ENCODE measurements at regions not wholly inside any gene's neighbourhood (a gene's known extent, or its start where the extent isn't known, plus 50 kb on each side); places are given as distances from the start of the nearest gene placed in this dataset.

DNA sequence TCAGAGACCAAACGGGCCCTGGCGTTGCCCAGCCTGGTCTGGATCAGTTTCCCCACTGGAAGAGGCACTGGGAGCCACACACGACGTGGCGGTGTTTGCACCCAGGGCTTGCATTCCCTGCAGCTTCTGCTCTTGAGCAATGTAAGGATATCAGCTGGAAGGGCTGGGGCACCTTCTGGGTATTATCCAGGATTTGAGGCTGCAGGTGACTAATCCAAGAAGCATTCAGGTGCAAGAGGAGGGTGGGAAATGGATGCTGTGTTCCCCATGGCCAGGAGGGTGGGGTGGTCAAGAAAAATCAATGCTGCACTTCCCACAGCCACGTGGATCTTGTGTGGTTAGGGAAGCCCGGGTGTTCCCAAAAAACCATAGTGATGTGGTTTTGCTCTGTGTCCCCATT lies 430.9 kb downstream of the IRX2 start:
- H3K9me3 ChIP-seq (replicated peaks; ENCODE audit: control insufficient read depth, insufficient read depth, low read length) = peaks cover 2% of the 10 kb centered on the region
- no peaks in the 10 kb centered on the region for H3K4me1 ChIP-seq (ENCODE audit: control insufficient read depth, extremely low read depth, insufficient read depth, low read length)
- FAIRE-seq (no peak), DNase-seq (ENCODE audit: low read depth, low spot score) (no peak)
- no peaks in the 10 kb centered on the region for H3K9me1 ChIP-seq (replicated peaks; ENCODE audit: control insufficient read depth, extremely low read depth, insufficient read depth, low read length)
- dilution Hi-C loops (cut with MboI; ENCODE audit: extremely low pct_ligation_motif_present, low sequenced_read_pairs) = no loop called here
- no peaks in the 10 kb centered on the region for H3K79me2 ChIP-seq (ENCODE audit: control insufficient read depth, insufficient read depth, low read length)
- CTCF ChIA-PET = no interaction called here
- no peaks in the 10 kb centered on the region for H4K20me1 ChIP-seq (replicated peaks; ENCODE audit: control insufficient read depth, extremely low read depth, insufficient read depth, low read length)
- no peak overlapping the region for H3K4me3 ChIP-seq (replicated peaks in 1 of 3; ENCODE audit: insufficient read depth in 1 of 3, low read depth in 1 of 3, low read length in 3 of 3)
- no peaks in the 10 kb centered on the region for H3K27me3 ChIP-seq (ENCODE audit: control insufficient read depth in 2 of 2, insufficient read depth in 2 of 2, low read length in 2 of 2)
- H3K9ac ChIP-seq (replicated peaks; ENCODE audit: extremely low read depth, insufficient read depth, low read length) = no peak overlapping the region
- H3K4me2 ChIP-seq (ENCODE audit: insufficient read depth, low read length) = no peak overlapping the region
- BruUV-seq (replicated peaks) = no TSS peak
- H3K27ac ChIP-seq (ENCODE audit: insufficient read depth, low read depth, low read length) = no peak overlapping the region
- no peak overlapping the region for H2AFZ ChIP-seq (ENCODE audit: low read depth, low read length)
- POLR2A ChIA-PET = no interaction called here
- H3K36me3 ChIP-seq (ENCODE audit: control insufficient read depth in 2 of 2, extremely low read depth in 1 of 2, insufficient read depth in 2 of 2, low read length in 2 of 2) = no peaks in the 10 kb centered on the region
- TF ChIP-seq, protein P1, sequence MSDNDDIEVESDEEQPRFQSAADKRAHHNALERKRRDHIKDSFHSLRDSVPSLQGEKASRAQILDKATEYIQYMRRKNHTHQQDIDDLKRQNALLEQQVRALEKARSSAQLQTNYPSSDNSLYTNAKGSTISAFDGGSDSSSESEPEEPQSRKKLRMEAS (IDR thresholded peaks at IDR 0.05; ENCODE audit: insufficient read depth, insufficient read length) = no peak
- TF ChIP-seq POLR2AphosphoS5 (IDR thresholded peaks at IDR 0.05; ENCODE audit: insufficient read depth, low read depth, low read length) = no peak
- intact Hi-C loops (cut with micrococcal nuclease) = no loop called here

DNA sequence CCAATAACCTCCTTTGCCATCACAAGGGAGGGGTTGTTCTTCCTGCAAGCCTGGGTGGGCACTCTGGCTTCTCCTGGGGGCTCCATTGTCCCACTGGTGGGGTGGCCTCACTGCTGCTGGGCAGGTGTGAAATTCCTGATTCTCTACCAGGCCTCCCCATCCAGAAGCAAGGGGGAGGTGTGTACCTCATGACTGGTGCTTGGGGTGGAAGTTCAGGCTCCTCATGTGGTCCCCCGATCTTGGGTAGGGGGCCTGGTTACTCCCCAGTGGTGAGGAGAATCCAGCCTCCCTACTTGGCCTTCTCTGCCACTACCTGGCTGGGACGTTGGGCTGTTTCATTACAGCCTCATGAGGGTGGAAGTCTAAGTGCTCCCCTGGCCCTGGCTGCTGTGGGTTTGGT lies 433.9 kb downstream of the IRX2 start:
- no peaks in the 10 kb centered on the region for H3K36me3 ChIP-seq (ENCODE audit: control insufficient read depth in 2 of 2, extremely low read depth in 1 of 2, insufficient read depth in 2 of 2, low read length in 2 of 2)
- no peak overlapping the region for H3K9ac ChIP-seq (replicated peaks; ENCODE audit: extremely low read depth, insufficient read depth, low read length)
- dilution Hi-C loops (cut with MboI; ENCODE audit: extremely low pct_ligation_motif_present, low sequenced_read_pairs) = no loop called here
- no peaks in the 10 kb centered on the region for H3K27me3 ChIP-seq (ENCODE audit: control insufficient read depth in 2 of 2, insufficient read depth in 2 of 2, low read length in 2 of 2)
- TF ChIP-seq, protein P2, sequence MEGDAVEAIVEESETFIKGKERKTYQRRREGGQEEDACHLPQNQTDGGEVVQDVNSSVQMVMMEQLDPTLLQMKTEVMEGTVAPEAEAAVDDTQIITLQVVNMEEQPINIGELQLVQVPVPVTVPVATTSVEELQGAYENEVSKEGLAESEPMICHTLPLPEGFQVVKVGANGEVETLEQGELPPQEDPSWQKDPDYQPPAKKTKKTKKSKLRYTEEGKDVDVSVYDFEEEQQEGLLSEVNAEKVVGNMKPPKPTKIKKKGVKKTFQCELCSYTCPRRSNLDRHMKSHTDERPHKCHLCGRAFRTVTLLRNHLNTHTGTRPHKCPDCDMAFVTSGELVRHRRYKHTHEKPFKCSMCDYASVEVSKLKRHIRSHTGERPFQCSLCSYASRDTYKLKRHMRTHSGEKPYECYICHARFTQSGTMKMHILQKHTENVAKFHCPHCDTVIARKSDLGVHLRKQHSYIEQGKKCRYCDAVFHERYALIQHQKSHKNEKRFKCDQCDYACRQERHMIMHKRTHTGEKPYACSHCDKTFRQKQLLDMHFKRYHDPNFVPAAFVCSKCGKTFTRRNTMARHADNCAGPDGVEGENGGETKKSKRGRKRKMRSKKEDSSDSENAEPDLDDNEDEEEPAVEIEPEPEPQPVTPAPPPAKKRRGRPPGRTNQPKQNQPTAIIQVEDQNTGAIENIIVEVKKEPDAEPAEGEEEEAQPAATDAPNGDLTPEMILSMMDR (IDR thresholded peaks at IDR 0.05; ENCODE audit: extremely low read depth in 1 of 2, insufficient read depth in 1 of 2, low read depth in 1 of 2, low read length in 2 of 2) = no peak
- TF ChIP-seq POLR2A (IDR thresholded peaks at IDR 0.05; ENCODE audit: low read depth, low read length) (no peak), POLR2AphosphoS5 (IDR thresholded peaks at IDR 0.05; ENCODE audit: insufficient read depth, low read depth, low read length) (no peak), EZH2 (IDR thresholded peaks at IDR 0.05; ENCODE audit: borderline replicate concordance, low read depth, low read length, severe bottlenecking) (no peak), GATA2 (IDR thresholded peaks at IDR 0.05; ENCODE audit: insufficient read depth, insufficient read length, low read depth, low read length) (no peak), MYC (IDR thresholded peaks at IDR 0.05; ENCODE audit: low read depth, low read length) (no peak), FOS (IDR thresholded peaks at IDR 0.05; ENCODE audit: borderline replicate concordance, insufficient read depth, low read length) (no peak), JUN (IDR thresholded peaks at IDR 0.05; ENCODE audit: borderline replicate concordance, insufficient read depth, insufficient read length, low read depth) (no peak)
- TF ChIP-seq, protein P1 (IDR thresholded peaks at IDR 0.05; ENCODE audit: insufficient read depth, insufficient read length) = no peak
- no TSS peak for BruUV-seq (replicated peaks)
- H4K20me1 ChIP-seq (replicated peaks; ENCODE audit: control insufficient read depth, extremely low read depth, insufficient read depth, low read length) = no peaks in the 10 kb centered on the region
- no peak overlapping the region for H2AFZ ChIP-seq (ENCODE audit: low read depth, low read length)
- H3K9me3 ChIP-seq (replicated peaks; ENCODE audit: control insufficient read depth, insufficient read depth, low read length) = peaks cover 2% of the 10 kb centered on the region
- H3K4me2 ChIP-seq (ENCODE audit: insufficient read depth, low read length) = no peak overlapping the region
- CTCF ChIA-PET = no interaction called here
- no peak overlapping the region for H3K4me3 ChIP-seq (replicated peaks in 1 of 3; ENCODE audit: insufficient read depth in 1 of 3, low read depth in 1 of 3, low read length in 3 of 3)
- H3K9me1 ChIP-seq (replicated peaks; ENCODE audit: control insufficient read depth, extremely low read depth, insufficient read depth, low read length) = no peaks in the 10 kb centered on the region
- no peaks in the 10 kb centered on the region for H3K79me2 ChIP-seq (ENCODE audit: control insufficient read depth, insufficient read depth, low read length)
- FAIRE-seq (no peak), DNase-seq (ENCODE audit: low read depth, low spot score) (no peak)
- POLR2A ChIA-PET = no interaction called here
- intact Hi-C loops (cut with micrococcal nuclease) = no loop called here
- no peak overlapping the region for H3K27ac ChIP-seq (ENCODE audit: insufficient read depth, low read depth, low read length)
- H3K4me1 ChIP-seq (ENCODE audit: control insufficient read depth, extremely low read depth, insufficient read depth, low read length) = no peaks in the 10 kb centered on the region

All from endothelial cell of umbilical vein (primary cell).